Endothelial cell of umbilical vein (primary cell): ENCODE measurements at regions not wholly inside any gene's neighbourhood (a gene's known extent, or its start where the extent isn't known, plus 50 kb on each side); places are given as distances from the start of the nearest gene placed in this dataset.

Source experiments
- BruUV-seq: library from RNA; stranded (reverse); fragments of 400-500 nt; replicated peaks from 2 replicates; lab custom pipeline; 2021; lab: Mats Ljungman, UMichigan
- CTCF ChIA-PET: fragments of 300-600, 350-600 bp; sonication (Branson Sonifier 250); formaldehyde crosslinking; loops from one replicate; lab custom pipeline; 2021; ENCODE audit warnings: antibody characterized with exemption, inconsistent platforms; lab: Charles Lee
- POLR2A ChIA-PET: fragments of 300-600, 350-600 bp; sonication (Branson Sonifier 250); formaldehyde crosslinking; loops from one replicate; lab custom pipeline; 2021; ENCODE audit warnings: antibody characterized with exemption, inconsistent platforms; lab: Charles Lee
- DNase-seq: peaks from one replicate; pipeline ENCODE4 v3.0.0-alpha.2; 2011; ENCODE audit warnings: low read depth, low spot score
- FAIRE-seq: peaks from 2 replicates; lab custom pipeline; 2011; peaks lifted over from hg19 to GRCh38; lab: Jason Lieb, UNC
- H2AFZ ChIP-seq: 2 replicates; pipeline ENCODE4 v1.6.0; 2012; ENCODE audit warnings: low read depth, low read length, control low read depth, inconsistent platforms
- H3K27ac ChIP-seq: 2 replicates; pipeline ENCODE4 v1.5.1; 2011; ENCODE audit warnings: low read depth, mild to moderate bottlenecking, control low read depth, low read length, moderate library complexity; ENCODE audit not compliant: insufficient read depth
- H3K27me3 ChIP-seq, 2 experiments: 2 replicates each; pipeline versions ENCODE4 v1.6.0 to v1.6.1; 2011; ENCODE audit warnings: low read length in 2 of 2, mixed read lengths in 1 of 2; ENCODE audit not compliant: control insufficient read depth in 2 of 2, insufficient read depth in 2 of 2
- H3K36me3 ChIP-seq, 2 experiments: 2 replicates in 1 of 2; 3 replicates in 1 of 2; pipeline ENCODE4 v1.5.1; 2011; ENCODE audit warnings: low read length in 2 of 2, mild to moderate bottlenecking in 1 of 2, moderate library complexity in 1 of 2; ENCODE audit not compliant: control insufficient read depth in 2 of 2, insufficient read depth in 2 of 2; ENCODE audit errors: extremely low read depth in 1 of 2
- H3K4me1 ChIP-seq: 3 replicates; pipeline ENCODE4 v1.5.1; 2011; ENCODE audit warnings: mild to moderate bottlenecking, low read length; ENCODE audit not compliant: control insufficient read depth, insufficient read depth; ENCODE audit errors: extremely low read depth
- H3K4me2 ChIP-seq: 2 replicates; pipeline ENCODE4 v1.6.1; 2011; ENCODE audit warnings: low read length, control low read depth, mixed read lengths; ENCODE audit not compliant: insufficient read depth
- H3K4me3 ChIP-seq, 3 experiments: fragments of 200-600 bp in 1 of 3; sonication (generic), shearing (Covaris generic) in 1 of 3; replicated peaks in 1 of 3; 2 replicates each; pipeline ENCODE4 v1.5.1; 2011 to 2016; ENCODE audit warnings: control low read depth in 3 of 3, low read length in 3 of 3, mild to moderate bottlenecking in 2 of 3, inconsistent platforms in 1 of 3, low read depth in 1 of 3, moderate library complexity in 1 of 3; ENCODE audit not compliant: insufficient read depth in 1 of 3
- H3K79me2 ChIP-seq: 2 replicates; pipeline ENCODE4 v1.6.0; 2012; ENCODE audit warnings: low read length, inconsistent platforms; ENCODE audit not compliant: control insufficient read depth, insufficient read depth
- H3K9ac ChIP-seq: replicated peaks from 2 replicates; pipeline ENCODE3; 2011; ENCODE audit warnings: low read length, control low read depth; ENCODE audit not compliant: insufficient read depth; ENCODE audit errors: extremely low read depth
- H3K9me1 ChIP-seq: replicated peaks from 3 replicates; pipeline ENCODE4 v1.6.0; 2011; ENCODE audit warnings: mild to moderate bottlenecking, low read length; ENCODE audit not compliant: control insufficient read depth, insufficient read depth; ENCODE audit errors: extremely low read depth
- H3K9me3 ChIP-seq: replicated peaks from 2 replicates; pipeline ENCODE4 v1.5.1; 2012; ENCODE audit warnings: low read length, inconsistent platforms; ENCODE audit not compliant: control insufficient read depth, insufficient read depth
- H4K20me1 ChIP-seq: replicated peaks from 2 replicates; pipeline ENCODE3; 2011; ENCODE audit warnings: mild to moderate bottlenecking, low read length; ENCODE audit not compliant: control insufficient read depth, insufficient read depth; ENCODE audit errors: extremely low read depth
- CTCF ChIP-seq, 2 donors: IDR thresholded peaks; 1 replicate in 1 of 2; 2 replicates in 1 of 2; pipeline ENCODE4 v1.5.1; 2011; ENCODE audit warnings: low read length in 2 of 2, mild to moderate bottlenecking in 2 of 2, moderate library complexity in 2 of 2, control low read depth in 1 of 2, inconsistent platforms in 1 of 2, low read depth in 1 of 2; ENCODE audit not compliant: insufficient read depth in 1 of 2; ENCODE audit errors: extremely low read depth in 1 of 2
- EZH2 ChIP-seq: IDR thresholded peaks from 2 replicates; pipeline ENCODE4 v1.6.1; 2012; ENCODE audit warnings: borderline replicate concordance, low read depth, mild to moderate bottlenecking, moderate library complexity, low read length, inconsistent platforms; ENCODE audit not compliant: severe bottlenecking
- FOS ChIP-seq: IDR thresholded peaks from 2 replicates; pipeline ENCODE4 v1.6.1; 2011; ENCODE audit warnings: mild to moderate bottlenecking, low read length, moderate library complexity, borderline replicate concordance; ENCODE audit not compliant: insufficient read depth
- GATA2 ChIP-seq: IDR thresholded peaks from 2 replicates; pipeline ENCODE4 v1.7.0; 2011; ENCODE audit warnings: low read depth, mild to moderate bottlenecking, moderate library complexity, mixed read lengths, low read length; ENCODE audit not compliant: insufficient read length, insufficient read depth
- JUN ChIP-seq: IDR thresholded peaks from 2 replicates; pipeline ENCODE4 v1.6.1; 2011; ENCODE audit warnings: borderline replicate concordance, low read depth; ENCODE audit not compliant: insufficient read length, insufficient read depth
- MAX ChIP-seq: IDR thresholded peaks from 2 replicates; pipeline ENCODE4 v1.6.1; 2011; ENCODE audit not compliant: insufficient read depth, insufficient read length
- MYC ChIP-seq: IDR thresholded peaks from one replicate; pipeline ENCODE4 v1.6.1; 2011; ENCODE audit warnings: mild to moderate bottlenecking, low read depth, low read length
- POLR2A ChIP-seq: IDR thresholded peaks from 2 replicates; pipeline ENCODE4 v1.6.1; 2012; ENCODE audit warnings: low read depth, mild to moderate bottlenecking, control low read depth, low read length
- POLR2AphosphoS5 ChIP-seq: IDR thresholded peaks from 2 replicates; pipeline ENCODE4 v1.6.1; 2012; ENCODE audit warnings: low read depth, mild to moderate bottlenecking, control low read depth, low read length, moderate library complexity; ENCODE audit not compliant: insufficient read depth
- dilution Hi-C: fragments of 300-500 bp; cut with MboI; formaldehyde crosslinking; loops from one replicate; pipeline ENCODE4 v1.15.0; 2019; ENCODE audit warnings: low sequenced_read_pairs; ENCODE audit not compliant: extremely low pct_ligation_motif_present
- intact Hi-C: fragments of 100-400 bp; cut with micrococcal nuclease; formaldehyde crosslinking; loops from one replicate; pipeline ENCODE4 v1.10.0; 2022

GRCh38 chr3:20391644-20392043 is 205.6 kb upstream of the SGO1 start:
- dilution Hi-C loops, result no loop called here

GRCh38 chr3:20388971-20389370 is 203.0 kb upstream of the SGO1 start:
- H3K4me1 ChIP-seq, result no peaks in the 10 kb centered on the region
- no peak overlapping the region for H3K4me2 ChIP-seq
- H3K27ac ChIP-seq, result no peak overlapping the region
- H4K20me1 ChIP-seq, result no peaks in the 10 kb centered on the region
- no peak for DNase-seq
- H3K27me3 ChIP-seq, result no peaks in the 10 kb centered on the region
- TF ChIP-seq GATA2, result no peak
- TF ChIP-seq FOS, result no peak
- no peak for TF ChIP-seq MAX
- TF ChIP-seq EZH2, result no peak
- no peak for TF ChIP-seq CTCF (IDR thresholded peaks at IDR 0.05; ENCODE audit: extremely low read depth in 1 of 2, insufficient read depth in 1 of 2, low read depth in 1 of 2, low read length in 2 of 2)
- TF ChIP-seq JUN, result no peak
- TF ChIP-seq POLR2A, result no peak
- TF ChIP-seq POLR2AphosphoS5, result no peak
- no peak for TF ChIP-seq MYC
- ChIA-PET POLR2A (no interaction called here), CTCF (interaction anchor here (1.7 kb wide), 1 partner anchor 14 kb away, joined by 3 read pairs; no protein-coding TSS in a partner anchor)
- no peaks in the 10 kb centered on the region for H3K36me3 ChIP-seq
- no peaks in the 10 kb centered on the region for H3K79me2 ChIP-seq
- no peak overlapping the region for H2AFZ ChIP-seq
- no peak overlapping the region for H3K9ac ChIP-seq
- no peak overlapping the region for H3K4me3 ChIP-seq
- no peak for FAIRE-seq
- dilution Hi-C loops, result no loop called here
- intact Hi-C loops, result no loop called here
- no peaks in the 10 kb centered on the region for H3K9me3 ChIP-seq
- BruUV-seq, result no TSS peak
- no peaks in the 10 kb centered on the region for H3K9me1 ChIP-seq

More at GRCh38 chr3:20391644-20392043, 205.6 kb upstream of the SGO1 start:
- H4K20me1 ChIP-seq, result no peaks in the 10 kb centered on the region
- CTCF ChIA-PET, result no interaction called here
- FAIRE-seq (no peak), DNase-seq (no peak)
- no peak overlapping the region for H3K27ac ChIP-seq
- no peak overlapping the region for H3K4me2 ChIP-seq
- no peaks in the 10 kb centered on the region for H3K9me3 ChIP-seq
- no TSS peak for BruUV-seq
- no peaks in the 10 kb centered on the region for H3K79me2 ChIP-seq
- TF ChIP-seq GATA2, result no peak
- no peak for TF ChIP-seq POLR2A
- no peak for TF ChIP-seq MYC
- TF ChIP-seq POLR2AphosphoS5, result no peak
- no peak for TF ChIP-seq FOS
- no peak for TF ChIP-seq EZH2
- H3K36me3 ChIP-seq, result no peaks in the 10 kb centered on the region
- no peaks in the 10 kb centered on the region for H3K4me1 ChIP-seq
- H3K27me3 ChIP-seq, result no peaks in the 10 kb centered on the region
- H3K4me3 ChIP-seq, result no peak overlapping the region
- POLR2A ChIA-PET, result no interaction called here
- H2AFZ ChIP-seq, result no peak overlapping the region
- no peaks in the 10 kb centered on the region for H3K9me1 ChIP-seq
- H3K9ac ChIP-seq, result no peak overlapping the region
- intact Hi-C loops, result no loop called here
